ENCODE measurements at regions not wholly inside any gene's neighbourhood (a gene's known extent, or its start where the extent isn't known, plus 50 kb on each side); places are given as distances from the start of the nearest gene placed in this dataset.

- DNase-seq (ENCODE audit: low spot score), result no peak
- peak overlapping the region; percentile 91 to 92 for H3K27ac ChIP-seq
- H3K9me3 ChIP-seq, result no peaks in the 10 kb centered on the region
- peak overlapping the region; percentile 62 for H3K4me3 ChIP-seq
- peaks cover 27 to 42% of the 10 kb centered on the region in 2 donors for H3K4me1 ChIP-seq (ENCODE audit: control insufficient read depth in 1 of 2, low read depth in 2 of 2)
- H3K36me3 ChIP-seq, result no peaks in the 10 kb centered on the region
- H3K27me3 ChIP-seq (replicated peaks; ENCODE audit: insufficient read depth), result no peaks in the 10 kb centered on the region
- ATAC-seq (ENCODE audit: insufficient number of reproducible peaks, low FRiP score, low read depth), result no peak
- no peak for TF ChIP-seq CTCF (IDR thresholded peaks at IDR 0.05)
Measured at GRCh38 chr3:152196782-152197181, 71.9 kb upstream of the MBNL1 start.

GRCh38 chr3:152197451-152197850 lies 71.3 kb upstream of the MBNL1 start:
- Histone ChIP-seq H3K4me1 (ENCODE audit: control insufficient read depth in 1 of 2, low read depth in 2 of 2) (peaks cover 33 to 49% of the 10 kb centered on the region in 2 donors), H3K9me3 (no peaks in the 10 kb centered on the region), H3K36me3 (no peaks in the 10 kb centered on the region), H3K27ac (peak overlapping the region; percentile 91 to 92), H3K4me3 (peak overlapping the region; percentile 62), H3K27me3 (replicated peaks; ENCODE audit: insufficient read depth) (no peaks in the 10 kb centered on the region)
- no peak for DNase-seq (ENCODE audit: low spot score)
- peak; percentile 53 for ATAC-seq (ENCODE audit: insufficient number of reproducible peaks, low FRiP score, low read depth)
- no peak for TF ChIP-seq CTCF (IDR thresholded peaks at IDR 0.05)

GRCh38 chr3:152197937-152198336 lies 70.8 kb upstream of the MBNL1 start:
- Histone ChIP-seq H3K27ac (peak overlapping the region; percentile 91 to 92), H3K36me3 (no peaks in the 10 kb centered on the region), H3K9me3 (no peaks in the 10 kb centered on the region), H3K27me3 (replicated peaks; ENCODE audit: insufficient read depth) (no peaks in the 10 kb centered on the region), H3K4me1 (ENCODE audit: control insufficient read depth in 1 of 2, low read depth in 2 of 2) (peaks cover 34 to 54% of the 10 kb centered on the region in 2 donors), H3K4me3 (peak overlapping the region; percentile 62)
- no peak for TF ChIP-seq CTCF (IDR thresholded peaks at IDR 0.05)
- no peak for ATAC-seq (ENCODE audit: insufficient number of reproducible peaks, low FRiP score, low read depth)
- DNase-seq (ENCODE audit: low spot score), result no peak

- DNase-seq (ENCODE audit: low spot score) (no peak), ATAC-seq (ENCODE audit: insufficient number of reproducible peaks, low FRiP score, low read depth) (no peak)
- H3K4me3 ChIP-seq, result peak overlapping the region; percentile 21
- TF ChIP-seq CTCF (IDR thresholded peaks at IDR 0.05), result no peak
- H3K4me1 ChIP-seq (ENCODE audit: control insufficient read depth in 1 of 2, low read depth in 2 of 2), result peaks cover 36 to 61% of the 10 kb centered on the region in 2 donors
- no peaks in the 10 kb centered on the region for H3K27me3 ChIP-seq (replicated peaks; ENCODE audit: insufficient read depth)
- H3K9me3 ChIP-seq, result no peaks in the 10 kb centered on the region
- no peaks in the 10 kb centered on the region for H3K36me3 ChIP-seq
- H3K27ac ChIP-seq, result peak overlapping the region; percentile 91 to 92
Measured at GRCh38 chr3:152198665-152199064, 70.1 kb upstream of the MBNL1 start.

- ATAC-seq (ENCODE audit: insufficient number of reproducible peaks, low FRiP score, low read depth) (no peak), DNase-seq (ENCODE audit: low spot score) (no peak)
- peaks cover 36 to 61% of the 10 kb centered on the region in 2 donors for H3K4me1 ChIP-seq (ENCODE audit: control insufficient read depth in 1 of 2, low read depth in 2 of 2)
- H3K9me3 ChIP-seq, result no peaks in the 10 kb centered on the region
- no peak for TF ChIP-seq CTCF (IDR thresholded peaks at IDR 0.05)
- H3K4me3 ChIP-seq, result peak overlapping the region; percentile 21
- H3K27me3 ChIP-seq (replicated peaks; ENCODE audit: insufficient read depth), result no peaks in the 10 kb centered on the region
- peak overlapping the region; percentile 91 to 92 for H3K27ac ChIP-seq
- H3K36me3 ChIP-seq, result no peaks in the 10 kb centered on the region
Measured at GRCh38 chr3:152199102-152199840, 69.5 kb upstream of the MBNL1 start.
